HG02588 (cell line): ENCODE measurements at regions not wholly inside any gene's neighbourhood (a gene's known extent, or its start where the extent isn't known, plus 50 kb on each side); places are given as distances from the start of the nearest gene placed in this dataset.
"Not testable (repeated sequence)": the region's sequence is repeated elsewhere in the genome, so short reads cannot be mapped to it uniquely, and the experiment has no call there.

Experiments used
- ATAC-seq: cut with Tn5 transposase; IDR thresholded peaks from one replicate; pipeline ENCODE4 v1.9.1; 2021; ENCODE audit warnings: mild to moderate bottlenecking, moderate library complexity; ENCODE audit not compliant: unreplicated experiment

DNA sequence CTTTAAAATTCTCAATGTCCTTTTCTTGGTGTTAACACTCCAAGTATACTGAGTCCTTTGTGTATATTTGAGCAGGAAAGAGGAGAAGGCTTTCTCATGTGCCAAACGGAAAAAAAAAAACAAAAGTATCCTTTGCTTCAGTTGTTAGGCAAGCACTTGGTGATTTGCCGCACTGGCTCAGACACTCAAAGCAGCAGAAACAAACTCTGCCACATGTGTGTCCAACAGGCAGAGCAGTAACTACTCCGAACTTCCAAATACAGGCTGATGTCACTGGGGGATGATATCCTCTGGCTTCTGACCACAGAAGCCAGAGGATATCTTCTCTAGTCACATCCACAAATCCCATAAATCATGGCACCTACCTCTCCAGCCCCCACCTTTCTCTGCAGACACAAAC is 108.0 kb upstream of the SALL3 start:
- no peak for ATAC-seq

DNA sequence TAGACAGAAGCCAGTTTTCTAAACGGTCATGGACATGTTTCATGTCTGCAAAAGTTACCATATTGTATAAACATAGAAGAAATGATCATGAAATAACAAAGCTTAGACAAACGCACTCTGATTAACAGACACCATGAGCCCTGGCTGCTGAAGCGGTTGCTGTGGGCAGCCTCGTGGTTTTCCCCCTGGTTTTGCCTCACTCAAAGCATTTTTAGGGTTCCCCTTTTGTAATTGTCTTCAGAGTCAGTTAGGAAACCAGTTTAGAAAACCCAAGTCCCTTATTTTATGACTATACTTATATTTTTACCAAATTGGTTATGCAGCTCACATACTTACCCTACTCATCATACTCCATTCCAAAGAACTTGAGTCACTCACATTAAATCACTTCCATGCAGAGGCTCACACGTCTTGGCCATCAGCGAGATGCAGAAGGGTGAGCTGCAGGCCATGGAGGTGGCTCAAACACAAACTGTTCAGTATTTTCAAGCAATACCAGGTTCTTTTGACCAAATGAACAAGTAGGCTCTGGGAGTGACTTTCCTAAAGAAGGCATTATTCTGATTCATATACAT is 105.6 kb upstream of the SALL3 start:
- ATAC-seq: no peak

DNA sequence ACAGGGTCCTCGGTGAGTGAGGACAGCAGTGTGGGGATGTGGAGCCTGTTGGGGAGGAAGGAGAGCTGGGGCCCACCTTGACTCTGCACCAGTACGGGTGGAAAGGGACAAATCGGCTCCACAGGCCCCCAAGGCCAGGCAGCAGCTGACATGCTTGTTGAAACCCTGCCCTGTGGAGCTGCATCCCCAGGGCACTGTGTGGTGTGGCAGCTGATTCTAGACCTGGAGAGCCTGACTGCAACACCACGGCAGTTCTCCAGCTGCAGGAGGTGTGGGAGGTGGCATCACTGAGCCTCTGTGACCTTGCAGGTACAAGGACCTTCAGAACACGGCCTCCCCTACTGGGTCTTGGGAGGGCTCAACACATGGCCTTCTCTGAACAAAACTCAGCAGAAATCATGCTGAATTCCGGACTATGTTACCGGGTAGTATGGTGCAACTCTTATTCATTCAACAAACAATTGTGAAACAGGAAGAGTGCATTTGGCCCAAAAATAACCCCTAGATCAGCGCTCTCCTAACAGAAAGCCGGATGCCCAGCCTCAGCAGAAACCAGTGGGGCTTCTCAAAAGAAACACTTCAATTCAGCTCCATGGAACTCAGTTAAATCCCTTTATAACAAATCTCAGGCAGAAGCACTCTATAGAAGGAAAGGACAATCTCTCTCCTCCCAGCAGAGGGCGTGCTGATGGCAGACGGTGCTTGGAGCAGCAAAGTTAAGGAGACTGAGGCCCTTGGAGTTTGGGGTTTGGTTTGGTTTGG is 104.4 kb upstream of the SALL3 start:
- no peak for ATAC-seq

DNA sequence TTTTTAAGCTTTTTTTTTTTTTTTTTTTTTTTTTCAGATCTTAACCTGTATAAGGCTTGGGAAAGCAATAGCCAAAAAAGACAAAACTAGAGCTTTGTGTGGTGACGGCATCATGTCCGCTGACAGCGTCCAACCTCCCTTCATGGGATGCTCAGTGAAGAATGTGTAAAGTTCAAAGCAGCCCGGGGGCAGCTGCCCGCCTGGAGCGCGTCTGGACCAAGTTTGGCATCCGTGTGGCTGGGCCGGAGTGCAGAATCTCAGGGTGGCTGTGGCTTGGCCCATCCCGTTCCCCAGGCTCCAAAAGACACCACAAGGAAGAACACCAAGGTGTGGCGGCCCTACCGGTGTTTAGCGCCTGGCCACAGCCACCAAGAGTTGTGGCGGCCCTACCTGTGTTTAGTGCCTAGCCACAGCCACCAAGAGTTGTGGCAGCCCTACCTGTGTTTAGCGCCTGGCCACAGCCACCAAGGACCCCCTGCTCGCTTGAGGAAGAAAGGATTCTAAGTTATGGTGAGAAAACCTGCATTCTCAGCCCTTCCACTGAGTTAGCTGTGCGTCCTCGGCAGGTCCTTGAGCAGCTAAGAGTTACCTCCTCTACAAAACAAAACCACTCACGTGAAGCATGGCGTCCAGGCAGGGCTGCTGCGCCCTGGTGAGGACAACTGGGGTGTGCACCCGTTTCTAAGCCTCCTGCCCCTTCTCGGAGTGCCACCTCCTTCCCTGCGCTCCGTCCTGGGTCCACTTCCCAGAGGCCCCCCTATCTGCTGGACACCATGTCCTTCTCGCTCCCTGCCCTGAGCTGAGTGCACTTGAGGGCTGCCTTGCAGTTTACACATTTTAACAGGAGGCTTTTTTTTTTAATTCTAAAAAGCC is 103.6 kb upstream of the SALL3 start:
- no peak for ATAC-seq

DNA sequence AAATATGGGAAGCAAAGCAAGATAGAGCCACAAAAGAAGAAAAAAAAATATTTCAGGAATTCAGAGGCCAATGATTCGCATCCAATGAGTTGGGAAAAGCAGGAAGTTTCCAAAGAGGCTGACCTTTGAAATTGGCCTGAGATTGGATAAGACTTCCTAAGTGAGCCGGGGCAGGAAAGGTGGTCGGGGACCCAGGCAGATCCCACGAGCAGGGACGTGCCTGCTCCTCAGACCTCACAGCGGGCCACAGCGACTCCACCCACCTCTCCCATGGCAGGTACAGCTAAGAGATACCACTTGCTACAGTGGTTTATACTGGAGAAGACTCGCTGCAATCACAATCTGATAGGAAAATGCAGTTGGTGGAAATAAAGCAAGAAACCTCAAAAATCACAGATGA is 102.8 kb upstream of the SALL3 start:
- no peak for ATAC-seq

DNA sequence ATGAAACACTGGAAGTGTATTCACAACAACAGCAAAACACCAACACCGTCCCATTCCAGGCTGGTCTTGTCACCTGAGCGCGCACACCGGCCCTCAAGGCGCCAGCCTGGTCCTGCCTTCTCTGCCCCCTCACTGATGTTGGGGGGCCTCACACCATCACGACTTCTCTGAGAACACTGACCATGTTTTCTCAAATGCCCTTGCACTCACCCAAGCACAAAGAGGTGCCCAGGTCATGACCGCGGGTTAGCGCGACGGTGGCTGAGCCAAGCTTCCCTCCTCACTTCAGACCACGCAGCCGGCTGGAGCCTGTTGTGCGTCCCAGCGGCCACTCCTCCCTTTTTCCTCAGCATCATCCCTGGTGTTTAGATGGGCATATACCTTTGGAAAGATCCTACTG is 101.3 kb upstream of the SALL3 start:
- ATAC-seq: no peak

DNA sequence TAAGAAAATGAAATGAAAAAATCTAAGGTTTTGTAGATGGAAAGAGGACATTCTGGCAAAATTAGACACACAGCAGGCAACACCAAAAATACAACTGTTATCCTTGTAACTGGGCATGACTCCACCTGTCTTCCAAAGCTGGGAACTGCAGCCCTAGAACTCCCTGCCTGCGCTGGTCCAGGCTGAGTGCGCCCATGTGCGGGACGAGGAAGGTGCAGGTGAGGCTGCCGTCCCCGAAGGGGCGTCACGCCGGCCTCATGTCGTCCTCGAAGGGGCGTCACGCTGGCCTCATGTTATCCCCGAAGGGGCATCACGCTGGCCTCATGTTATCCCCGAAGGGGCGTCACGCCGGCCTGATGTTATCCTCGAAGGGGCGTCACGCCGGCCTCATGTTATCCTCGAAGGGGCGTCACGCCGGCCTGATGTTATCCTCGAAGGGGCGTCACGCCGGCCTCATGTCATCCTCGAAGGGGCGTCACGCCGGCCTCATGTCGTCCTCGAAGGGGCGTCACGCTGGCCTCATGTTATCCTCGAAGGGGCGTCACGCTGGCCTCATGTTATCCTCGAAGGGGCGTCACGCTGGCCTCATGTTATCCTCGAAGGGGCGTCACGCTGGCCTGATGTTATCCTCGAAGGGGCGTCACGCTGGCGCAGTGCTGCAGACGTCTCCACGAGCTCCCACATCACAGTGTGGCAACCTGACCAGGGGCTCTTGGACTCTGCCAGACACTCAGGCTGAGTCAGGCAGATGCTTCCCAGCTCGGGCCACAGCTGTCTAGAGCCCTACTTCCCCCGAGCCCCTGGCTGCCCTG is 100.3 kb upstream of the SALL3 start:
- not testable (repeated sequence) for ATAC-seq

DNA sequence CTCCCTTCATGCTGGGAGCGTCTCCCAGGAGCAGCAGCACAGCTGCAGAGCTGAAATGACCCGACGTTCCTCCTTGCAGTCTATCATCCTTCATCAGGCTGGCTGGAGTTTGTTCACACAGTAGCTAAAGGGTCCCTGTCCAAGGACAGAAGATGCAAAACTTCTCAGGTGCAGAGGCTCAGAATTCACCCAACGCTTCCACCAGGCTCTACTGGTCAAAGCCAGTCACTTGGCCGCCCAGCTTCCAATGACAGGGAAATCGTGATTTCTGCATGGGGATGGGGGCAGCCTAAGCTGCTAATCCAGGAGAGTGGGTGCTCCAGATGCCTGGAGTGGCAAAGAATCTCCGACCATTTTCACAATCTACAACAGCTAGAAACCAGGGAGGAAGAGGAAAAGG is 97.0 kb upstream of the SALL3 start:
- ATAC-seq: no peak

DNA sequence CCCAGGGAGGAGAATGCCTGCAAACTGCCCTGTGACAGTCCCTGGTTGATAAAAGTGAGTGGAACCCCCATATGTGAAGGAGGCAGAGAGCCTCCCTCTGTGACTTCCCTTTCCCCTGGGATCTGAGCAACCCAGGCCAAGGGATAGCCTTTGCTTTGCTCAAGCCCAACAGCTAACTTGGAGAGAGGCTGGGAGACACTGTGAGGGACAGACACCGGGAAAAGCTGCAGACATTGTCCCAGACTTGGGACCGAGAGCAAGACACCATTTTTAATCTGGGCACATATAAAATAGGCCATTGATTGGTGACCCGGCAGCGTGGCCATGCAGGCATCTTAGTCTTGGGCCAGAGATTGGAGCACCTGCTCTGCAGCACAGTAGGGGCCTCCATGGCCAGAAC is 96.1 kb upstream of the SALL3 start:
- ATAC-seq: no peak

DNA sequence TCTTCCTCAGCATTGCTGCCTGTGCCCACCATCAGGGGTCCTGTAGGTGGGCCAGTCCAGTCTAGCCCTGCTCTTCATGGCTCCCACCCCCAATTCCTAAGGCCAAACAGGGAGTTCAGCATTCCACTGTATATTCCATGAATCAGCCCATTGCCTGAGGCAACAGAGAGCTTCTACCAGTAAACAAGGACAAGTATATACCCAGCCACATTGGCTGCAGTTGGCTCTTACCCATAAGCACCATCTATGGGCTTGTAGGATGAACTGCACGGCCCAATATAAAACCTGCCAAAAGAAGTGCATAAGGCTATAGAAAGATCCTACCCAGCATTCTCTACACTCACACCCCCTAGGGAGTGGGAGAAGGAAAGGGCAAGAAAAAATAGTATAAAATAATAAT is 95.1 kb upstream of the SALL3 start:
- ATAC-seq: no peak

DNA sequence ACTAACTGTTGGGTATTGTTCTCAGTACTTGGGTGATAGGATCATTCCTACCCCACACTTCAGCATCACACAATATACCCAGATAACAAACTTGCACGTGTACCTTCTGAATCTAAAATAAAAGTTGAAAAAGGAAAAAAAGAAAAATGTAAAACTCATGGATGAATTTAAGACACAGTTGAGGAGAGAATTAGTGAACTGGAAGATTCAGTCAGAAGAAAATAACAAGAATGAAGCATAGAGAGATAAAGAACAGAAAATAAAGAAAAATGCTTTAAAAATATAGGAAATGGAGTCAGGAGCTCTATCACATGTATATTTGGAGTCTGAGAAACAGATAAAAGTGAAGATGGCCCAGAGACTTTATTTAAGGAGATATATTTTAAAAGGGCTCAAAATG is 90.4 kb upstream of the SALL3 start:
- no peak for ATAC-seq

DNA sequence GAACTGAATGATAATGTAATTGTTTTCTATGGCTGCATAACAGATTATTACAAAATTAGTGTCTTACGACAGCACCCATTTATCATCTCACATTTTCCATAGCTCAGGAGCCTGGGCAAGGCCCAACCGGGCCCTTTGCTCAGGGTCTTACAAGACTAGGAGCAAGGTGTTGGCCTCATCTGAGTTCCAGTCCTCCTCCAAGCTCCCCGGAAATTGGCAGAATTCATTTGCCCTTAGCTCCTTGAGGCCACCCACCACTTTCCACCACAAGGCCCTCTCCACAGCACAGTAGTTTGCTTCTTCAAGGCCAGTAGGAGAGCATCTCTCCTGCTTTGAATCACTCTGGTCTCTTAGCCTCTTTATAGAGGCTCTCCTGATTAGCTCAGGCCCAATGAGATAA is 89.2 kb upstream of the SALL3 start:
- no peak for ATAC-seq

DNA sequence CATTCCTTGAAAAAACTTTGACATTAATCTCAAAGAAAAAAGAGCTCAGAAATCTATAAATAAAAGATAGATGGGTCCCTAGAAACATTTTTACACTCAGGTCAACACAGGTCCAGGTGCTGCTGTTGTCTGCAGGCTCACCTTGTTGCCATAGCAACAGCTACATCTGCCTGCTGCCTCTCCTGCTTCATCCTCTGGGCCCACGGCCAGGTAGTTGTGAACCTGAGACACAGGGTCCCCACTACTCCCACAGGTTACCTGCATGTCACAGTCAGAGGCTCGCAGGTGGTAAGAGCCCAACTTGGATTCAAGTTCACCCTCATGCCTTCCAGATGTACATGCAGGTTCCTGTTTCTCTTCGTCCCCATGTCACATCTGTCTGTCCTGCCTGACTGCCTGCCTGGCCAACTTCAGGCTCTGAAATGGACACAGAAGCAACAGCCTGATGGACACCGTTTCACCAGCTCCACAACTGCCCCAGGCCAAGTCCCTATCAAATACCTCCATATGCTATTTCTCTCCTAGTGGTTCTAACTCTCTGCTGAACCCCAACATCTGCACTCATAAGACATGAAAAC is 88.3 kb upstream of the SALL3 start:
- no peak for ATAC-seq

DNA sequence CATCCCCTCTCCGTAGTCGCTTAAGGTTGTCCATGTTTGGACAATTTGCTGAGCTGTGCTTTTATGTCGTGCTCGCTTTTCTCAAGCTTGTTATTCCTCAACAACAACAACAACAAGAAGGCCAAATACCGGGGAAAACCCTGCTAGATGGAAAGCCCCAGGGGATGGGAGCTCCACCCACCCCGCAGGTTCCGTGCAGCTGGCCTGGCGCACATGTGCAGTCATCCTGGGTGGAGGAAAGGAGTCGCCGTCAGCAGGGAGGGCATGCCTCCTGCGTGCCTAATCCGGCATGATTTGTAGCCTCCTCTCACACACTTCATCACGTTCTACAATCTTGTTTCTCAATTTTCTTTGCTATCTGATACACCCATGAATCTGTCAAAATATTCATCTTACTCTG is 87.4 kb upstream of the SALL3 start:
- no peak for ATAC-seq

DNA sequence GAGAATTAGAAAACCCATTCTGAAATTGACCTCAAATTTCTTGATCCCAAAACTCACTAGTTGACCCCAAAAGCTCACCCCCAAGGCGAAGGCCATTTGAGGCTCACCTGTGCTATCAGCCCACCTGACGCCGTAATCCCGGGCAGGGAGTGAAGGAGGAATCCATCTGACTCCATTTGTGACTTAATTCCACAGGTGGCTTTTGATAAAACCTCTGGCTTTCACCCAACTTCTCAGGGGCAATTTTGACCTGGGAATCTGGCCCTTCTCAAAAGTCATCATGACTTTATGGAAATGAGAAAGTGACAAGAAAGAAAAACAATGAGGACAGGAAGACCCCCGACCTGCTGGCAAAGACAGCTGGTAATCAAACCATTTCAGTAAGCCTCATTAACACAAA is 86.9 kb upstream of the SALL3 start:
- ATAC-seq: no peak

DNA sequence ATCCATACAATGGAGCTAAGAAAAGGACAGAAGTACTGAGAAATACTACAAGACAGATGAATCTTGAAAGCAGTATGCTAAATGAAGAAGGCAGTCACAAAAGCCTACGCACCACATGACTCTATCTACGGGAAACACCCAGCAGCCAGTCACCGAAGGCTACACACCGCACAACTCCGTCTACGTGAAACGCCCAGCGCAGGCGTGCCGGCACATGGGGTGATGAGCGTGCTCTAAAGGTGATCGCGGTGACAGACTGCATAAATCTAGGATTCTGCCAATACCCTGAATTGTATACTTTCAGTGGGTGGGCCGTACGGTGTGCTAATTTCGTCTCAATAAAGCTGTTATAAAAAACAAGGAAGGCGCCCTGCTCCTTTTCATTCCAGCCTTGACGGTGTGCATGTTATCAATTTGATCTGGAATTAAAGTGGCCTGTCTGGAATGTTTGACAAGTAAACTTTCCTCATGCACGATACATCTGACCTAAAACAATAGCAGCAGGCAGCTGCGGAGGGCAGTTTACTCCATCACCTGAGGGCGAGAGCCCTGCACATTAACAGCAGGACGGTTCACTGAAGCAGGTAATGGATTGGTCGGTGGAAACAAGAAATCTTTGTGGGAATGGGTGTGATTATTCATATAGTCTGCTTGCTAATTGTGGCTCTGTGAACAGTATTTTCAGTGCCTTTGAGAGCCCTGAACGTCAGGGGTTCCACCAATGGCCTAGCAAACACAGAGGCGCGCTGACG is 86.2 kb upstream of the SALL3 start:
- ATAC-seq: no peak

DNA sequence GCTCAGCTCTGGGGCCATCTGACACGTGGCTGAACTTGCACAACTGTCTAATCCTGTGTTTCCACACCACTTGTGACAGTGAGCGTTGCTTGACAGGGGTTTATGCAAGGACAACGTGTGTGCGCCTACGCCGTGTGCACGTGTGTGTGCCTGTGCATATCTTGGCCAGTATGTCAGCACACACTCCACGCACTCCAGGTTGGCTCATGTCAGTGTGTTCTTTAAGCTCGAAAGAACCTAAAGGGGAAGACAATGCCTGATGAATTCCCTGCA is 85.6 kb upstream of the SALL3 start:
- no peak for ATAC-seq

DNA sequence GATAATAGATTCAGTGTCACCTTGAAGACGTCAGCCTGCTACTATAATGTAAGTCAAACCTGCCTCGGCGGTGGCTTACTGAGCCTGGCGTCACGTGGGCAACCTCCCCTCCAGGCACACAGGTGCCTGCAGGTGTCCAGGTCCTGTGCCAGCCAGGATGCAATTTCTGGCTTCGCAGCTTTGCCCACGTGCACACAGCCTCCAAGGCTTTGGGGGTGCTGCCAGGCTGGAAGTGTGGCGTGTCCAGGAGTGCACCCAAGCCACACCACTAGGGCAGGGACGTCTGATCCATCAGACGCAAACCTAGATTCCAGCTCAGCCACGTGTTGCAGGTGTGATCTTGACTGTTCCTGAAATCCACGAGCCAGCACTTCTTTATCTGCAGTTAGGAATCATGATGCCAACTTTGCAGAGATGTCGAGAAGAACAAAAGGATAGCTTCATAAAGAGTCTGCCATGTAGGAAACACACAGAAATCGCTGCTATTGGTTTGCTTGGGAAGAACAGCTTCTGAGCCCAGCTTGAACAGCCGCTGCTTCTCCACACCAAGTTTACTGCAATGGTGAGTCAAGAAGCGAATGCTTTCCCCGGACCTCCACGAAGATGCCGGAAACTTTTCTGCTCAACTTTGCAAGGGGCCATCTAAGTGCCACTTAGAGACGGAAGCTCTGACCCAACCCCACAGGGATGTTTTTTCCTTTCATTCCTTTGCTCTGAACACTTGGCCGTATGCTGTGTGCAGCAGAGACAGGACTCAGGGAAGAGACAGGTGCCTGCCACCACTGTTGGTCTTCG is 84.2 kb upstream of the SALL3 start:
- ATAC-seq: no peak

DNA sequence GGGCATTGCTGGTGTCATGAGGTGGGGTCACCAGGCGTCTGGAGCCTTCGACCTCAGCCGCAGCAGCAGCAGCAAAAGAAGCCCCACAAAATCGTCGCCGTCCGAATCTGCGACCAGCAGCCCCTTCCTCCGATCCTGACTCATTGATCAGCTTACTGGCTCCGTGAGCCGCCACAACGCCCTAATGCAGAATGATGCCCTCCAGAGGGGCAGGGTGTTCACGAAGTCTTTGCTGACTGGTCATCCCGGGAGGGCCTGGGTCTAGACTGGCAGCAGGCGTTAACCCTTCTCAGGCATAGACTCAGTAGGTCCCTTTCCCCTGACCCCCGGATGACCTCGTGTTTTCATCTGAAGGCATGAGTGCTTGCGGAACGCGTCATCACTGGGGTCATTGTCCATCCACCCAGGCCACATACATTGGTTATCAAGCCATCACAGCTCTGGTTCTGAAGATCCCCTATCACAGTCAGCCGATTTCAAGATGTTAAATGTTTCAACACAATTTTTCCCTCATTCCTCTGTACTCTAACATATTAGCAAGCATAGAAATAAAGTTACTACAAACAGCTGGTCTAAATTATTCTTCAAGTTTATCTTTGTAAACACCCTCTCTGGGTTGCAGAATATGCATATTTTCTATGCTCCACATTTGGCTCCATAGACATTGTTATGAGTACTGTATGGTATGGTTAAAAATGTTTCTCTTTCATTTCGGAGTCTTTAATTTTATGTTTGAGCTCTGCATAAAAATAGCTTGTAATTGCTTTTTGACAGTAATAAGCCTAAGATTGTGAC is 83.3 kb upstream of the SALL3 start:
- no peak for ATAC-seq
